ENCODE measurements at regions not wholly inside any gene's neighbourhood (a gene's known extent, or its start where the extent isn't known, plus 50 kb on each side); places are given as distances from the start of the nearest gene placed in this dataset.

DNA sequence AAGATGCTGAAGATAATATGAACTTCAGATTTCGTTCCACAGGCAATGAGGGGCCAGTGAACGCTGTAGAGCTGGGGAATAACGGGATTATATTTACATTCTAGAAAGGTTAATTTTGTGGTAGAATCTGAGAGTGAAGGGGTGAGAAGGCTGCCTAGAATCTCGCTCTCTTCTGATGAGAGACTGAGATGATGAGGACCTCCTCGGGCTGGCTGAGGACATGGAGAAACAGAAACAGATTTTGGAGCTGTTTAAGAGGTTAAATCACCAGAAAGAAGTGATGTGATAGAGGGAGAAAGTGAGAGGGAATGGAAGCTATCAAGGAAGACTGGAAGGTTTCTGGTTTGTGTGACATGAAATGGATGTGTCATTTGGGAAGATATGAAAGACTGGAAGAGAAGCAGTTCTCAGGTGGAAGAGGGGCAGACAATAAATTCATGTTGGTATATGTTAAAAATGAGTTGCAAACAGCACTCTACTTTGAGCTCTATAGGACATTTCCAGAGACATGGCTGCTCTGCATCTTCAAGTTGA lies 612.6 kb downstream of the ISL1 start:
- TF ChIP-seq, protein P1, sequence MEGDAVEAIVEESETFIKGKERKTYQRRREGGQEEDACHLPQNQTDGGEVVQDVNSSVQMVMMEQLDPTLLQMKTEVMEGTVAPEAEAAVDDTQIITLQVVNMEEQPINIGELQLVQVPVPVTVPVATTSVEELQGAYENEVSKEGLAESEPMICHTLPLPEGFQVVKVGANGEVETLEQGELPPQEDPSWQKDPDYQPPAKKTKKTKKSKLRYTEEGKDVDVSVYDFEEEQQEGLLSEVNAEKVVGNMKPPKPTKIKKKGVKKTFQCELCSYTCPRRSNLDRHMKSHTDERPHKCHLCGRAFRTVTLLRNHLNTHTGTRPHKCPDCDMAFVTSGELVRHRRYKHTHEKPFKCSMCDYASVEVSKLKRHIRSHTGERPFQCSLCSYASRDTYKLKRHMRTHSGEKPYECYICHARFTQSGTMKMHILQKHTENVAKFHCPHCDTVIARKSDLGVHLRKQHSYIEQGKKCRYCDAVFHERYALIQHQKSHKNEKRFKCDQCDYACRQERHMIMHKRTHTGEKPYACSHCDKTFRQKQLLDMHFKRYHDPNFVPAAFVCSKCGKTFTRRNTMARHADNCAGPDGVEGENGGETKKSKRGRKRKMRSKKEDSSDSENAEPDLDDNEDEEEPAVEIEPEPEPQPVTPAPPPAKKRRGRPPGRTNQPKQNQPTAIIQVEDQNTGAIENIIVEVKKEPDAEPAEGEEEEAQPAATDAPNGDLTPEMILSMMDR (IDR thresholded peaks at IDR 0.05), result no peak
- no peak for TF ChIP-seq POLR2AphosphoS5 (IDR thresholded peaks at IDR 0.05)
- TF ChIP-seq POLR2A (IDR thresholded peaks at IDR 0.05), result no peak
